T-helper 1 cell (primary cell): ENCODE measurements at regions not wholly inside any gene's neighbourhood (a gene's known extent, or its start where the extent isn't known, plus 50 kb on each side); places are given as distances from the start of the nearest gene placed in this dataset.
A peak's percentile ranks its signal among the peaks of the same experiment; 100 is the strongest.

Source experiments
- DNase-seq, 5 donors: peaks; one replicate each; pipeline ENCODE4 v3.0.0-alpha.2; 2012 to 2020

GRCh38 chr5:54707841-54708240 is 190.3 kb downstream of the SNX18 start:
- no peak for DNase-seq

- no peak for DNase-seq
Measured at GRCh38 chr5:54705994-54706653, 188.6 kb downstream of the SNX18 start.

- DNase-seq: no peak
Measured at GRCh38 chr5:54704825-54705224, 187.3 kb downstream of the SNX18 start.

- DNase-seq: no peak
Measured at GRCh38 chr5:54704333-54704732, 186.8 kb downstream of the SNX18 start.

- DNase-seq: no peak
Measured at GRCh38 chr5:54703565-54704255, 186.2 kb downstream of the SNX18 start.

GRCh38 chr5:54703133-54703532 is 185.6 kb downstream of the SNX18 start:
- no peak for DNase-seq

GRCh38 chr5:54702470-54702869 is 184.9 kb downstream of the SNX18 start:
- no peak for DNase-seq

- no peak for DNase-seq
Measured at GRCh38 chr5:54700986-54701578, 183.5 kb downstream of the SNX18 start.

GRCh38 chr5:54696931-54697330 is 179.4 kb downstream of the SNX18 start:
- no peak for DNase-seq

GRCh38 chr5:54696346-54696745 is 178.8 kb downstream of the SNX18 start:
- DNase-seq: no peak

GRCh38 chr5:54695198-54695966 is 177.8 kb downstream of the SNX18 start:
- DNase-seq: no peak

GRCh38 chr5:54693936-54694657 is 176.5 kb downstream of the SNX18 start:
- no peak for DNase-seq

- DNase-seq: no peak
Measured at GRCh38 chr5:54692631-54693030, 175.1 kb downstream of the SNX18 start.

GRCh38 chr5:54691656-54692055 is 174.1 kb downstream of the SNX18 start:
- no peak for DNase-seq

GRCh38 chr5:54689411-54690251 is 172.1 kb downstream of the SNX18 start:
- DNase-seq: no peak

- no peak for DNase-seq
Measured at GRCh38 chr5:54680998-54681397, 163.4 kb downstream of the SNX18 start.

- no peak for DNase-seq
Measured at GRCh38 chr5:54679686-54680085, 162.1 kb downstream of the SNX18 start.

GRCh38 chr5:54678737-54679136 is 161.2 kb downstream of the SNX18 start:
- no peak for DNase-seq

- no peak for DNase-seq
Measured at GRCh38 chr5:54676481-54677340, 159.2 kb downstream of the SNX18 start.

- peak in 3 of 5 donors; percentile 2 to 87 (median 4) for DNase-seq
Measured at GRCh38 chr5:54673523-54674225, 156.1 kb downstream of the SNX18 start.
